CD4-positive, alpha-beta T cell (primary cell): ENCODE measurements at regions not wholly inside any gene's neighbourhood (a gene's known extent, or its start where the extent isn't known, plus 50 kb on each side); places are given as distances from the start of the nearest gene placed in this dataset.

Experiments used
- ATAC-seq: fragments of 200-7000 bp; cut with Tn5 transposase; one replicate; pipeline ENCODE4 v1.10.0; 2022; ENCODE audit warnings: mild to moderate bottlenecking; ENCODE audit not compliant: poor library complexity
- CTCF ChIA-PET: fragments of 350-600 bp; sonication (Branson Sonifier 250); formaldehyde crosslinking; loops from one replicate; lab custom pipeline; 2021; ENCODE audit warnings: antibody characterized with exemption, inconsistent platforms; lab: Charles Lee
- POLR2A ChIA-PET: fragments of 350-600 bp; sonication (Branson Sonifier 250); formaldehyde crosslinking; loops from one replicate; lab custom pipeline; 2021; ENCODE audit warnings: antibody characterized with exemption, inconsistent platforms; lab: Charles Lee
- DNase-seq, 14 experiments: peaks; one replicate each; pipeline ENCODE4 v3.0.0-alpha.2; 2013 to 2020; ENCODE audit warnings: mixed read lengths in 2 of 14
- H3K27ac ChIP-seq, 2 donors: one replicate each; pipeline versions ENCODE4 v1.5.1 to v1.7.0; 2013; ENCODE audit warnings: low read length in 2 of 2, low read depth in 1 of 2, mild to moderate bottlenecking in 1 of 2
- H3K27me3 ChIP-seq, 2 experiments: 1 replicate in 1 of 2; 2 replicates in 1 of 2; pipeline versions ENCODE4 v1.6.1 to v1.7.0; 2013; ENCODE audit warnings: low read length in 2 of 2, control low read depth in 1 of 2, mild to moderate bottlenecking in 1 of 2, moderate library complexity in 1 of 2; ENCODE audit not compliant: insufficient read depth in 2 of 2, control insufficient read depth in 1 of 2
- H3K36me3 ChIP-seq: one replicate; pipeline ENCODE4 v1.6.1; 2013; ENCODE audit warnings: low read length, control low read depth; ENCODE audit not compliant: insufficient read depth
- H3K4me1 ChIP-seq: one replicate; pipeline ENCODE4 v1.6.1; 2013; ENCODE audit warnings: low read length, control low read depth; ENCODE audit not compliant: insufficient read depth
- H3K4me3 ChIP-seq: one replicate; pipeline ENCODE4 v1.5.1; 2013; ENCODE audit warnings: mild to moderate bottlenecking, low read length, moderate library complexity
- H3K9me3 ChIP-seq, 2 experiments: 1 replicate in 1 of 2; 2 replicates in 1 of 2; pipeline versions ENCODE4 v1.6.1 to v1.7.0; 2013; ENCODE audit warnings: low read length in 2 of 2, mild to moderate bottlenecking in 2 of 2, control low read depth in 1 of 2, moderate library complexity in 1 of 2; ENCODE audit not compliant: control insufficient read depth in 1 of 2, insufficient read depth in 1 of 2
- H3K27ac Mint-ChIP-seq: one replicate; pipeline ENCODE4 v1.8.0; 2020; ENCODE audit warnings: mixed read lengths
- H3K27me3 Mint-ChIP-seq: one replicate; pipeline ENCODE4 v1.8.0; 2021; ENCODE audit warnings: mixed read lengths
- H3K36me3 Mint-ChIP-seq: one replicate; pipeline ENCODE4 v1.8.0; 2021; ENCODE audit warnings: low read depth, mixed read lengths
- H3K4me1 Mint-ChIP-seq: one replicate; pipeline ENCODE4 v1.8.0; 2021; ENCODE audit warnings: low read depth, mixed read lengths
- H3K4me3 Mint-ChIP-seq: one replicate; pipeline ENCODE4 v1.8.0; 2020; ENCODE audit warnings: mild to moderate bottlenecking, mixed read lengths
- H3K9me3 Mint-ChIP-seq: one replicate; pipeline ENCODE4 v1.8.0; 2020; ENCODE audit warnings: mixed read lengths
- CTCF ChIP-seq: fragments of 200-600 bp; IDR thresholded peaks from one replicate; pipeline ENCODE4 v1.8.0; 2022; ENCODE audit warnings: antibody characterized with exemption, mild to moderate bottlenecking
- intact Hi-C, 2 experiments: fragments of 100-400 bp; cut with DNase I in 1 of 2; cut with micrococcal nuclease in 1 of 2; formaldehyde crosslinking; loops; one replicate each; pipeline versions ENCODE4 v1.15.1 to v1.9.0; 2023 to 2025; cut with DNase I, micrococcal nuclease

GRCh38 chr7:13715534-13715933, 273.9 kb downstream of the ETV1 start:
- ChIA-PET CTCF (no interaction called here), POLR2A (no interaction called here)
- Mint-ChIP-seq H3K27ac (no peak overlapping the region), H3K9me3 (peaks cover 4% of the 10 kb centered on the region), H3K27me3 (no peaks in the 10 kb centered on the region), H3K36me3 (no peaks in the 10 kb centered on the region), H3K4me3 (no peak overlapping the region), H3K4me1 (no peaks in the 10 kb centered on the region)
- no peak for TF ChIP-seq CTCF
- Histone ChIP-seq H3K27me3 (no peaks in the 10 kb centered on the region), H3K9me3 (no peaks in the 10 kb centered on the region), H3K4me3 (no peak overlapping the region), H3K4me1 (no peaks in the 10 kb centered on the region), H3K27ac (no peak overlapping the region), H3K36me3 (no peaks in the 10 kb centered on the region)
- no peak for ATAC-seq
- intact Hi-C loops: no loop called here
- DNase-seq: no peak

GRCh38 chr7:13717031-13717430, 272.4 kb downstream of the ETV1 start:
- H3K27ac ChIP-seq: no peak overlapping the region
- Mint-ChIP-seq H3K36me3 (no peaks in the 10 kb centered on the region), H3K4me3 (no peak overlapping the region), H3K27ac (no peak overlapping the region), H3K27me3 (no peaks in the 10 kb centered on the region), H3K4me1 (no peaks in the 10 kb centered on the region), H3K9me3 (peaks cover 4% of the 10 kb centered on the region)
- H3K27me3 ChIP-seq: no peaks in the 10 kb centered on the region
- CTCF ChIA-PET: no interaction called here
- H3K9me3 ChIP-seq: no peaks in the 10 kb centered on the region
- H3K4me3 ChIP-seq: no peak overlapping the region
- ATAC-seq: no peak
- no peaks in the 10 kb centered on the region for H3K36me3 ChIP-seq
- POLR2A ChIA-PET: no interaction called here
- DNase-seq: no peak
- no peaks in the 10 kb centered on the region for H3K4me1 ChIP-seq
- intact Hi-C loops: no loop called here
- no peak for TF ChIP-seq CTCF

- H3K27ac Mint-ChIP-seq: no peak overlapping the region
- intact Hi-C loops: loop anchor here in 1 of 2 experiments (10.0 kb wide), 1 partner anchor 1040 kb away; the partner anchor contains the start of gene ARL4A
- H3K36me3 ChIP-seq: no peaks in the 10 kb centered on the region
- DNase-seq (no peak), ATAC-seq (no peak)
- H3K27me3 ChIP-seq: no peaks in the 10 kb centered on the region
- H3K4me1 ChIP-seq: no peaks in the 10 kb centered on the region
- CTCF ChIA-PET: no interaction called here
- H3K4me1 Mint-ChIP-seq: no peaks in the 10 kb centered on the region
- no peak overlapping the region for H3K27ac ChIP-seq
- POLR2A ChIA-PET: no interaction called here
- H3K4me3 Mint-ChIP-seq: no peak overlapping the region
- TF ChIP-seq CTCF: no peak
- H3K9me3 Mint-ChIP-seq: no peaks in the 10 kb centered on the region
- H3K9me3 ChIP-seq: no peaks in the 10 kb centered on the region
- H3K4me3 ChIP-seq: no peak overlapping the region
- H3K36me3 Mint-ChIP-seq: no peaks in the 10 kb centered on the region
- H3K27me3 Mint-ChIP-seq: no peaks in the 10 kb centered on the region
Measured at GRCh38 chr7:13724191-13724976, 265.1 kb downstream of the ETV1 start.
